Suprapubic skin (tissue), 4 donors: ENCODE measurements at regions not wholly inside any gene's neighbourhood (a gene's known extent, or its start where the extent isn't known, plus 50 kb on each side); places are given as distances from the start of the nearest gene placed in this dataset.

Source experiments
- CTCF ChIP-seq, 2 donors: fragments of 200-600 bp in 1 of 2; fragments of 450-650 bp in 1 of 2; sonication (generic) in 1 of 2; IDR thresholded peaks; one replicate each; pipeline ENCODE4 v1.5.1; 2016 to 2019; ENCODE audit warnings: antibody characterized with exemption in 2 of 2, mild to moderate bottlenecking in 1 of 2, moderate library complexity in 1 of 2
- EP300 ChIP-seq: sonication (generic); formaldehyde crosslinking; IDR thresholded peaks from one replicate; pipeline ENCODE4 v1.6.1; 2017; ENCODE audit warnings: antibody characterized with exemption
- POLR2AphosphoS5 ChIP-seq, 3 donors: sonication (generic); formaldehyde crosslinking; IDR thresholded peaks; one replicate each; pipeline ENCODE4 v1.6.1; 2017; ENCODE audit warnings: antibody characterized with exemption in 3 of 3

- TF ChIP-seq CTCF (IDR thresholded peaks at IDR 0.05) = no peak
- TF ChIP-seq EP300 = no peak
- TF ChIP-seq POLR2AphosphoS5 (IDR thresholded peaks at IDR 0.05) = no peak
These were observed 218.0 kb upstream of the GALNT17 start for GRCh38 chr7:70913924-70914323.
